GM12874 (cell line): ENCODE measurements at regions not wholly inside any gene's neighbourhood (a gene's known extent, or its start where the extent isn't known, plus 50 kb on each side); places are given as distances from the start of the nearest gene placed in this dataset.

ENCODE experiments used
- CTCF ChIP-seq: IDR thresholded peaks from 2 replicates; pipeline ENCODE4 v1.5.1; 2011; ENCODE audit warnings: low read depth, mild to moderate bottlenecking, control low read depth, low read length, moderate library complexity; ENCODE audit not compliant: insufficient read depth

GRCh38 chr1:37255136-37255795, 219.1 kb upstream of the ZC3H12A start:
- TF ChIP-seq CTCF, result no peak

GRCh38 chr1:37255868-37256267, 218.5 kb upstream of the ZC3H12A start:
- no peak for TF ChIP-seq CTCF

GRCh38 chr1:37257646-37258045, 216.7 kb upstream of the ZC3H12A start:
- TF ChIP-seq CTCF, result no peak

- no peak for TF ChIP-seq CTCF
Observed at GRCh38 chr1:37258068-37258467, 216.3 kb upstream of the ZC3H12A start.

- TF ChIP-seq CTCF, result no peak
Observed at GRCh38 chr1:37259019-37259418, 215.4 kb upstream of the ZC3H12A start.

GRCh38 chr1:37261129-37261528, 213.3 kb upstream of the ZC3H12A start:
- TF ChIP-seq CTCF, result no peak

GRCh38 chr1:37262439-37263170, 211.8 kb upstream of the ZC3H12A start:
- TF ChIP-seq CTCF, result no peak
